Smooth muscle cell (in vitro differentiated cells): ENCODE measurements at regions not wholly inside any gene's neighbourhood (a gene's known extent, or its start where the extent isn't known, plus 50 kb on each side); places are given as distances from the start of the nearest gene placed in this dataset.

Experiments used
- DNase-seq: peaks from one replicate; lab custom pipeline; 2025; ENCODE audit not compliant: unreplicated experiment; lab: John Stamatoyannopoulos, UW
- H2AFZ ChIP-seq: fragments of 200-600 bp; sonication (generic); 2 replicates; pipeline ENCODE4 v1.6.0; 2016; ENCODE audit warnings: antibody characterized with exemption, low read depth, mild to moderate bottlenecking
- H3F3A ChIP-seq: fragments of 200-600 bp; sonication (generic); 2 replicates; pipeline ENCODE4 v1.6.0; 2017; ENCODE audit warnings: antibody characterized with exemption, low read depth
- H3K27ac ChIP-seq: fragments of 200-600 bp; sonication (generic); 2 replicates; pipeline ENCODE4 v1.5.1; 2016; ENCODE audit warnings: low read depth, mild to moderate bottlenecking
- H3K27me3 ChIP-seq: fragments of 200-600 bp; sonication (generic); 2 replicates; pipeline ENCODE4 v1.6.1; 2016; ENCODE audit warnings: low read depth, mild to moderate bottlenecking
- H3K36me3 ChIP-seq: fragments of 200-600 bp; sonication (generic); 2 replicates; pipeline ENCODE4 v1.5.1; 2016; ENCODE audit warnings: low read depth
- H3K4me1 ChIP-seq: fragments of 200-600 bp; sonication (generic); 2 replicates; pipeline ENCODE4 v1.5.1; 2016; ENCODE audit warnings: low read depth
- H3K4me2 ChIP-seq: fragments of 200-600 bp; sonication (generic); 2 replicates; pipeline ENCODE4 v1.6.0; 2016; ENCODE audit warnings: mild to moderate bottlenecking
- H3K4me3 ChIP-seq: fragments of 200-600 bp; sonication (generic); 2 replicates; pipeline ENCODE4 v1.5.1; 2016; ENCODE audit warnings: mild to moderate bottlenecking
- H3K79me2 ChIP-seq: fragments of 200-600 bp; sonication (generic); 2 replicates; pipeline ENCODE4 v1.6.0; 2016; ENCODE audit warnings: low read depth, mild to moderate bottlenecking
- H3K9ac ChIP-seq: fragments of 200-600 bp; sonication (generic); 2 replicates; pipeline ENCODE4 v1.6.0; 2016; ENCODE audit warnings: low read depth
- H3K9me3 ChIP-seq: fragments of 200-600 bp; sonication (generic); replicated peaks from 2 replicates; pipeline ENCODE4 v1.5.1; 2016; ENCODE audit warnings: low read depth
- H4K20me1 ChIP-seq: fragments of 200-600 bp; sonication (generic); 2 replicates; pipeline ENCODE4 v1.6.0; 2016; ENCODE audit warnings: low read depth
- CTCF ChIP-seq: fragments of 200-600 bp; sonication (generic); IDR thresholded peaks from 2 replicates; pipeline ENCODE4 v1.5.1; 2017; ENCODE audit warnings: borderline replicate concordance, mild to moderate bottlenecking, antibody characterized with exemption; ENCODE audit not compliant: insufficient read depth, poor library complexity, severe bottlenecking
- WGBS: methylation state at CpG from one replicate; pipeline ENCODE4 v1.1.7; 2016; ENCODE audit warnings: low lambda C conversion rate; 5-methylcytosine and 5-hydroxymethylcytosine counted together

DNA sequence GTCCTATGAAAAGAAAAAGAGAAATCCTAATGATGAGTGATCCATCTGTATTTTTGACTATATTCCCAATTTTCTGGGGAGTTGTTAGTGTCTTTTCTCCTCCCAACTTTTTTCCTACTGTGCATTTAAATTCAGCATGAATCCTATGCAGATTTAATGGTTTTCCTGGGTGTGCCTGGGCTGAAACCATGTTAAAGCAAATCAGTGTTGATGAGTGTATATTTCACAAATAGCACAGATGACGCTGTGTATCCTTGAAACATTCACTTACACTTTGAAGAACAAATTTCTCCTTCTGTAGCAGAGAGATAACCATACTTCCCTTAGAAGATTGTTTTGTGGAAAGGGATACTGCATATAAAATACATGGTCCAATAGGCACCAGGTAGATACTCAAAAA lies 114.3 kb downstream of the TRIB2 start:
- no peak for DNase-seq
- no peaks in the 10 kb centered on the region for H3K4me1 ChIP-seq
- H3F3A ChIP-seq = no peaks in the 10 kb centered on the region
- H3K4me3 ChIP-seq = no peak overlapping the region
- no peaks in the 10 kb centered on the region for H3K79me2 ChIP-seq
- no peak for TF ChIP-seq CTCF
- H4K20me1 ChIP-seq = no peaks in the 10 kb centered on the region
- no peak overlapping the region for H3K9ac ChIP-seq
- H3K9me3 ChIP-seq = no peaks in the 10 kb centered on the region
- H2AFZ ChIP-seq = no peak overlapping the region
- no peak overlapping the region for H3K4me2 ChIP-seq
- H3K27me3 ChIP-seq = no peaks in the 10 kb centered on the region
- no peak overlapping the region for H3K27ac ChIP-seq
- H3K36me3 ChIP-seq = no peaks in the 10 kb centered on the region
- 93% methylated on average over 1 of the region's 1 CpG for WGBS

DNA sequence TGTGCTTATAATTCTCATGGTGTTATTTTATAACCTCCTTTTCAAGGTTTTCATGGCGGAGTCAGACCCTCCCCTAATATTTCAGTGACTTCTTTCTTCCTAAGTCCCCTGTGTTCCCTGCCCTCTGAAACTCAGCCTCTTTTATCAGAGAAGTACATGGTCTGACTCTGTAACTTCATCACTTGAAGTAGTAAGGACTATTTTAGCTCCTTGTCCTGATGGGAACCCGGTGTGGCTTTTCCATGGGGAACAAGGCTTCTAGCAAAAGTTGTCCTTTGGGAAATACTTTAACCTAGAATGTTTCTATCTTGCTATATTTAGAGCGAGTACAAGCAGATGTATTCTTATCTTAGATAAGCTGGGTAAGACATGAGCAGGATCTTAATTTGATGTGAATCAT lies 117.5 kb downstream of the TRIB2 start:
- Histone ChIP-seq H4K20me1 (no peaks in the 10 kb centered on the region), H3K4me3 (no peak overlapping the region), H3K27ac (no peak overlapping the region), H3K4me1 (no peaks in the 10 kb centered on the region), H3K9me3 (no peaks in the 10 kb centered on the region), H3K36me3 (no peaks in the 10 kb centered on the region), H2AFZ (no peak overlapping the region), H3K27me3 (no peaks in the 10 kb centered on the region), H3K4me2 (no peak overlapping the region), H3K9ac (no peak overlapping the region), H3F3A (no peaks in the 10 kb centered on the region), H3K79me2 (no peaks in the 10 kb centered on the region)
- DNase-seq = no peak
- TF ChIP-seq CTCF = no peak
- WGBS = 92% methylated on average over 3 of the region's 3 CpGs

DNA sequence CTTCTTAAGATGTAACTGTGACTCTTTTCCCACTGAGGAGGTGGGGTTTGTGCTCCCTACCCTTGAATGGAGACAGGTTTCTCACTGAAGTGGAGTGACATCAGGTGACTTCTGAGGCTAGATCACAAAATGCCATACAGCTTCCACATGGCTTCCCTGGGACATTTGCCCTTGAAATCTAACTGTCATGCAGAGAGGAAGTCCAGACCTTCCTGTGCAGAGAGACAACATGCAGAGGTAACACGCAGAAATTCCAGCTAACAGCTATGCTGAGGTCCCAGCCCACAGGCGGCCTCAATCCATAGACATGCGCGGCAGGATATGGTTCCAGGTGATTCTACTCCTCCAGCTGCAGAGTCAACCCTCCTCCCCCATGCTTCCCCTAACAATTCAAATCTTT lies 119.0 kb downstream of the TRIB2 start:
- no peak for DNase-seq
- Histone ChIP-seq H3K4me2 (no peak overlapping the region), H3K79me2 (no peaks in the 10 kb centered on the region), H3K4me1 (no peaks in the 10 kb centered on the region), H3K9ac (no peak overlapping the region), H2AFZ (no peak overlapping the region), H4K20me1 (no peaks in the 10 kb centered on the region), H3K27ac (no peak overlapping the region), H3K27me3 (no peaks in the 10 kb centered on the region), H3K9me3 (no peaks in the 10 kb centered on the region), H3F3A (no peaks in the 10 kb centered on the region), H3K36me3 (no peaks in the 10 kb centered on the region), H3K4me3 (no peak overlapping the region)
- TF ChIP-seq CTCF = no peak
- WGBS = 83% methylated on average over 4 of the region's 4 CpGs

DNA sequence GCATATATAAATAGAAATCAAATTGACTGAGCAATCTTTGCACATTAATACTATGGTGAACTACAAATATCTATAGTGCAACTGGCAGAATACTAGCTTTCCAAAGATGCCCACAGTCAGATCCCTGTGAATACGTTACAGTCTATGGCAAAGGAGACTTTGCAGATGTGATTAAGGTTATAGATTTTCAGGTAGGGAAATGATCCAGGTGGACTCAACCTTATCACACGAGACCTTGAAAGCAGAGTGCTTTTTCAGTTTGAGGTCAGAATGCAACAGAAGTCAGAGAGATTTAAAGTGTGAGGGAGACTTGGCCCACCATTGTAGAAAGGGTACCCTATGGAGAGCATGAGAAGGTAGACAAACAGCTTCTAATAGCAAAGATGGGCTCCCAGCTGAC lies 122.6 kb downstream of the TRIB2 start:
- H3K79me2 ChIP-seq = no peaks in the 10 kb centered on the region
- H3K27ac ChIP-seq = no peak overlapping the region
- H3K4me2 ChIP-seq = no peak overlapping the region
- H3K27me3 ChIP-seq = no peaks in the 10 kb centered on the region
- no peak overlapping the region for H3K4me3 ChIP-seq
- no peak overlapping the region for H2AFZ ChIP-seq
- no peaks in the 10 kb centered on the region for H3F3A ChIP-seq
- H3K9me3 ChIP-seq = no peaks in the 10 kb centered on the region
- no peak overlapping the region for H3K9ac ChIP-seq
- no peak for TF ChIP-seq CTCF
- H4K20me1 ChIP-seq = no peaks in the 10 kb centered on the region
- no peaks in the 10 kb centered on the region for H3K36me3 ChIP-seq
- no peak for DNase-seq
- WGBS = 96% methylated on average over 2 of the region's 2 CpGs
- H3K4me1 ChIP-seq = no peaks in the 10 kb centered on the region
